Globus pallidus (tissue), 1 donor: ENCODE measurements at regions not wholly inside any gene's neighbourhood (a gene's known extent, or its start where the extent isn't known, plus 50 kb on each side); places are given as distances from the start of the nearest gene placed in this dataset.
"Not testable (repeated sequence)": the region's sequence is repeated elsewhere in the genome, so short reads cannot be mapped to it uniquely, and the experiment has no call there.

ENCODE experiments used
- DNase-seq: peaks from one replicate; pipeline ENCODE4 v3.0.0-alpha.2; 2015; ENCODE audit warnings: low spot score

DNA sequence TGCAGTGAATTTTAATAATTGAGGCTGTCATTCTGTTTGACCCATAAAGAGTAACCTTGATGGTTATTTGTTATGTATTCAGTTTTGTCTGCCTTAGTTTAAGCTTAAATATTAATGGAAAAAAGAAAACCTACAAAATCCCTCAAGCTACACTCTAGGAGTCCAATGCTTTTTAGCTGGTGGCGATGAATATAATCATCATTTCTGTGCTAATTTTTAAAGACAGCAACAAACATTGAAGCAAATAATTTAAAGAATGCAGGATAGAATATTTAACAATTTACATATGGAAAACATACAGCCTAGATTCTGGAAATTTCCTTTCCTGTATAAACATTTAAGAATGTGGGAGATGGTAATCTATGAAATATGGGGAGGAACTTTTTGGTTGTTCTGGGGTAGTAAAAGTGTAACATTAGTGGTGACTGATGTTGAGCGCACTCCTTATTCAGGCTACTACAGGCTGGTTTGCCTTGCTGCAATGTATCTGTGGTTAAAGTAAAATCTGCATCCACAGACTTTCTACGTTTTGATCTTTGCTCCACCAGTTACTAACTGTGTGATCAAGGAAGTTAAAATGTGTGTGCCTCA, 287.9 kb upstream of the DEFB112 start:
- DNase-seq, result no peak

- no peak for DNase-seq
These were observed 303.9 kb upstream of the DEFB112 start for GRCh38 chr6:50353603-50354002.

DNA sequence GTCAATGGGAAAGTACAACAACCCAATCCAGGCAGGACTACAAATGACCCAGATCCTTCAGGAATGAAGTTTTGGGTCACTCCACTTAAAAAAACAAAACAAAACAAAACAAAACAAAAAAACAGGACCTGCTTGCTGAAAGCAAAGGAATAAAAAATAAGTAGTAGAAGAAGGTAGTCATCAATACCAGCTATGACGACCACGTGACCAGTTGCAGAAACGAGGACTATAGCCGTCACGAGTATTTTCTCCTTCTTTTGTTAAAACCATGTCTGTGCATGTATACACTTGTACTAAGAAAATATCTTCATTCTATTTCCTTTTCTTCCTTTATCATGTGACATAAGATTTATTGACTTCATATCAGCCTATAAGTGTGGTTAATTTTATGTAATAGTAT, 308.4 kb upstream of the DEFB112 start:
- no peak for DNase-seq

- no peak for DNase-seq
These were observed 312.1 kb upstream of the DEFB112 start for GRCh38 chr6:50361641-50362331.

DNA sequence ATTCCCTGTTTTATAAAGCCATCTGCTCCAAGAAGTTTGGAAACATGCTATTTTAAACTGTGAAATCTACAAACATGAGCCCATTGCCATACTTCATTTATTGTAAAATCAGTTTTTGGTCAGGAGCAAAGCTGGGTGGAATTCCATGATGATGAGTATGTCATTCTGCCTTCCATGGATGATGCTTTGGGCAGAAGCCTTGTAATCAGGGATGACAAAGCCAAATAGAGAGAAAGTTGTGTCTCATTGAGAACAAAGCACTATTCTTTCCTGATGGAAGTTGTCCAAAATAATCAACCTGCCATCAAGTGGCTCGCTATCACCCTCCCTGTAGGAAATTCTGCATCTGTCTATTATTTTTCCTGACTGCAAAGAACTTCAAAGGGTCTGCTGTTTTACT, 313.0 kb upstream of the DEFB112 start:
- no peak for DNase-seq

DNA sequence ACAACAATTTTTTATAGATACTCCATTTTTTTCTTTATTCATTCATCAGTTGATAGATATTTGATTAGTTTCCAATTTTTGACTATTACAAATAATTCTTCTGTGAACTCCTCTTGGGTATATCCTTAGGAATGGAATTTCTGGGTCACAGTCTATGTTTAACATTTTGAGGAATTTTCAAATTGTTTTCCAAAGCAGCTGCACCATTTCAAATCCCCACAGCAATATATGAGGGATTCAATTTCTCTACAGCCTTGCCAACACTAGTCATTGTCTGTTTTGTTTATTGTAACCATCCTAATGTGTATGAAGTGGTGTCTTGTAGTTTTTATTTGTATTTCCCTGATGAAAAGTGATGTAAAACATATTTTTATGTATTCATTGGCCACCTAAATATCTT, 320.3 kb upstream of the DEFB112 start:
- no peak for DNase-seq

DNA sequence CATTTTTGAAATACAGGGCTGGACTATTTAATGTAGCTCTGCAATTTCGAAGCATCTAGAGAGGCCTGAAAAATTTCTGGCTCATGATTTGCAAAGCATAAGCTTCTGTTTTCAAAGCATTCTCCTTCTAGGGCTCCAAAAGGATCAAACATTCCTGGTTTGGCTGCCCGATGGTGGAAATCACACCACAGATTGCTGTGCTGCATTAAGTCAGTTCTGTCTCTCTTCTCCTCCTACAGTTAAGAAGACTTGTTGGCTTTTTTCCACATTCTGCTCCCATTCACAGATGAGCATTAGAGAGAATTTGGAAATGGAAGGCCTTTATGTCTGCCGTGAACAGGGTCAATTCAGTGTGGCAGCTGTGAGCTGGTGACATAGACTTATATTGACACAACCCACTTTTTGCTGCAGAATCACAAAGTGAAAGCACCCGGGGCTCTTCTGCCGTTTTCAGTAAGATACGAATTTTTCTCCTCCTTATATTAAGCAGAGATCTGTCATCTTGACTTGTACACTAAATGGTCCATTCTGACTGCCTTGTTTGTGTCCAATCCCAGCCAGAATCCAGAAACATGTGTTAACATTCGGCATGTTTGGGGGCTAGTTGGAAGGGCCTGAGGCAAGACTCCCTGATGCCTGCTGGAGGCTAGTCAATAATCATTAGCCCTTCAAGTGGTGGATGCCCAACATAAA, 330.8 kb upstream of the DEFB112 start:
- no peak for DNase-seq

GRCh38 chr6:50381099-50381415, 331.3 kb upstream of the DEFB112 start:
- peak; percentile 1 for DNase-seq

DNA sequence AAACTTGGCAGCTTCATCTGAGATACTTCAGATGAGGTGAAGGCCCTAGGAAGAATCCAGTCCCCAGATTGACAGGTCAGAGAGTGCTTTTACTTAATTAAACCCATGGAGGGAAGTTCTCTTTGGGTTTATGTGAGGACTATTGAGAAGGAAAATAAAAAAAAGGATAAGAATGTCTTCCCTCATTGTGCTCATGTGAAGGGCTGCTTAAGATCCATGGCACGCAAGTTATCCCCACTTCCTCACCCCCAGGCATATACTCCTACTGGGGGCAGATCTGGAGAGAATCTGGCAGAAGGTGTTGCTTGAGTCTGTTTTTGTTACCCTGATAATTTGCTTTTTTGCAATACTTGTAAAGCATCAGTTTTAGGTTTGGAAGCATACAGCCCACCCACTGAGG, 322.9 kb upstream of the TFAP2D start:
- DNase-seq, result no peak

GRCh38 chr6:50394139-50394538, 319.2 kb upstream of the TFAP2D start:
- not testable (repeated sequence) for DNase-seq

DNA sequence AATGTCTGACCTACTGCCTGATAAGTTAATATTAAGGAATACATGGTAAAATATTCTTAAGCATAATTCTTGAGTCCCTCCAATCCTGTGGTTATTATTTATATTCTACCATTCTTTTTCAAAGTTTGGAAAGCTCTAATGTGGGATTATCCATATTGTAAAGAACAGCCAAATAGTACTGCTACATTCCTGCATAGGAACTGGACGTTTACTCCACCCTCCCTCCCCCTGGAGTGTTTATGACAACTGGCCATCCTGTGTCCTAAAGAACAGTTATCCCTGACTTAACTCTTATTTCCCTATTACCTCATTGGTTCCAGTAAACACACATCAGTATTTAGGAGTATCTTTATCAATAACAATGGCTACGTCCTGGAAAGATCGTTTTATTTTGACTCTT, 308.7 kb upstream of the TFAP2D start:
- DNase-seq, result no peak

DNA sequence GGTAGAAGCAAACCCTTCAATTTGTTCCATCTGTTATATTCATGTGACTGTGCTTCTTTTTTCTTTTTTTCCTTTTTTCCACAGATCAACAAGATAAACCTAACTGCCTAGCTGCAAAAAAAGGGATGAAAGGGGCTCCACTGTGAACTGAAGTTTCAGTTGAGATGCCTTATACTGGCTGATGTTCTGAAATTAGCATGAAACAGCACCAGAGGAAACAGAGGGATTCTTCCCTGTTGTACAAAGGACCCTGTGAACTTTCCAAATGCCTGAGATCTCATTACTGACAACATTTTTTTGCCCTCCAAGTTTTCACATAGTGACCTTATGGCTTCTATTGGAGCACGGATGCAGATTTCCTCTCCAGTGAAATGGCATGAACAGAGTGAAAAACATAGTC, 302.7 kb upstream of the TFAP2D start:
- no peak for DNase-seq

GRCh38 chr6:50421041-50421440, 292.3 kb upstream of the TFAP2D start:
- DNase-seq, result not testable (repeated sequence)

DNA sequence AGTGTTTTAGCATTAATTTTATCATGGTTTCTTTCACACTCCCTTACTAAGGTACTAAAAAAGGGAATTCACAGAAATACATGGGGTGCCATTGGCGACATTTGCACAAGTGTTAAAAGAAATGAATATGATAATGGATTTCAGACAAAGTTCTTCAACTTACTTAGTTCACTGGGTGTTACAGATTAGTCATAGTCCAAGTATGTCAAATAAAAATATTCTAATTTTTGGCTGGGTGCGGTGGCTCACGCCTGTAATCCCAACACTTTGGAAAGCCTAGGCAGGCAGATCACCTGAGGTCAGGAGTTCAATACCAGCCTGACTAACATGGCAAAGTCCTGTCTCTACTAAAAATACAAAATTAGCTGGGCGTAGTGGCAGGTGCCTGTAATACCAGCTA, 286.1 kb upstream of the TFAP2D start:
- DNase-seq, result no peak

- no peak for DNase-seq
These were observed 275.4 kb upstream of the TFAP2D start for GRCh38 chr6:50437901-50438300.

- DNase-seq, result no peak
These were observed 270.7 kb upstream of the TFAP2D start for GRCh38 chr6:50442531-50443040.

- DNase-seq, result no peak
These were observed 270.2 kb upstream of the TFAP2D start for GRCh38 chr6:50443144-50443543.

GRCh38 chr6:50449128-50449527, 264.2 kb upstream of the TFAP2D start:
- no peak for DNase-seq

DNA sequence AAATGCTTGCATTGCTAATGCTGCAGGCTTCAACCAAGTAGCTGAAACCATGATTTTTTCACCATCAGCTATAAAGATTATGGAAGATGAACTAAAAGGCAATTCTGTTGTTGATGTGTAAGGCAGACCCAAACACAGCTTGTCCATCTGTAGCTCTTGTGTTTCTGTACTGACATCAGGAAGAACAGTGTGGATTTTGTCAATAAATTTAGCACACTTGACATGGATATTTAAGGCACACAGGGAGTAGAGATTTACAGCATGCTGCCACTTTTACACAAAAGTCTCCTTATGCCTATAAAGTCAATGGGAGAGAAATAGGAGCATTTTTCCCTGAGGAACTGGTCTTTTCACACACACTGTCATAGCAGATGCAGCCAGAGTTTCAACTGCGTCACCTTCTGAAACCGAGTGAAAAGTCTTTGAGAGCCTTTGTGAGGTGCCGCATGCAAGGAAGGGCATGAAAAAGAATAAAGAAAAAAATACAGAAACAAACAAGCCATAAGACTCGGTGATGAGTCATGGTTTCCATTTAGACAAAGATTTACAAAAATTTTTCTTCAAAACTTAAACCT, 261.4 kb upstream of the TFAP2D start:
- no peak for DNase-seq

DNA sequence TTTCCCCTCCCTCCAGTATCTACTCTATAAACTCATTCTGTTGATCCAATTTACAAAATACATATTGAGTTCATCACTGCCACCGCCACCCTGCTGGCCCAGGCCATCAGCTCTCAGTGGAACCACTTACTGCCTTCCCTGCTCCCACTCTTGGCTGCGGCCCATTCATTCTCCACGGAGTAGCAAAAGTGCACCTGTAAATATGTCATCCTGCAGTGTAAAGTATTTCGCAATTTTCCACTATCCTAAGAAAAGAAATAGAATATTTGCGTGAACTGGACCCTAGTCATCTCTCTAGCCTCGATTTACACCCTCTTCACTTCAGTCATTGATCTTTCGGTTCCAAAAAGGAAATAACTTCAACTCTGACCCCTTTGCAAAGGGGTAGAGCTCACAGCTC, 258.3 kb upstream of the TFAP2D start:
- DNase-seq, result no peak

DNA sequence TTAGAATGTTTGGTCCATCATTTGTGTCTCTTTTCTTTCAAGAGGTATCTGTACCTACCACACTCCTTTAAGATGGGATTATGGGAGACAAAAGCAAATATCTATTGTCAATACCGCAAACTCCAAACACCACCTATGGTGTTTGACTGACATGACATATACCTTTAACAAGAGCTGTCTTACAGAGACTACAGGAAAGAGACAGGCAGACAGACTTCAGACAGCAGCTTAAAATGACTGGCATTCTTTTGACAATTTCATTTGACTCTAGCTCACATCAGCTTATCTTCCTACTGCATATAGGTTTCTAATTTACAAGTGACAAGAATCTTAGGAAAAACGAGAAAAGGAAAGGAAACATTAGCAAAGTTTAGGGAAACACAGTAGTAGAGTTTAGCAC, 256.0 kb upstream of the TFAP2D start:
- no peak for DNase-seq

DNA sequence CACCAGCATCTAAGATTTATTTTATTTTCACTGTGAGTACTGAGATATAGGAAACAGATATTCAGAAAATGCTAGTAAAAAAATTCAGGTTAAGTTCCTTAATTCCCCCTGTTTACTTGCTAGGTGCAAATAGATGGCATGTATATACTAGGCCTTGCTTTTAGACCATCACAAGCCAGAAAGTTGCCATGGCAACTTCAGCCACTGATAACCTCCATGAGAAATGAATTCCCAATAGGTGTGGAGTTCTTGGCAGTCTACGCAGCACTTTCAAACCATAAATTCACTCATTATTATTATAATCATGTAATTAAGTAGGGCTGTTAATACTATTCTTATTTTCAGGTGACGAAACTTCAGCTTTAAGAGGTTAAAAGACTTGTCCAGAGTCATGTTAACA, 251.6 kb upstream of the TFAP2D start:
- DNase-seq, result no peak

GRCh38 chr6:50463931-50464330, 249.4 kb upstream of the TFAP2D start:
- DNase-seq, result no peak
